LoVo (cell line): ENCODE measurements at regions not wholly inside any gene's neighbourhood (a gene's known extent, or its start where the extent isn't known, plus 50 kb on each side); places are given as distances from the start of the nearest gene placed in this dataset.

Source experiments
- DNase-seq: peaks from one replicate; pipeline ENCODE4 v3.0.0-alpha.2; 2016; ENCODE audit warnings: low spot score

DNA sequence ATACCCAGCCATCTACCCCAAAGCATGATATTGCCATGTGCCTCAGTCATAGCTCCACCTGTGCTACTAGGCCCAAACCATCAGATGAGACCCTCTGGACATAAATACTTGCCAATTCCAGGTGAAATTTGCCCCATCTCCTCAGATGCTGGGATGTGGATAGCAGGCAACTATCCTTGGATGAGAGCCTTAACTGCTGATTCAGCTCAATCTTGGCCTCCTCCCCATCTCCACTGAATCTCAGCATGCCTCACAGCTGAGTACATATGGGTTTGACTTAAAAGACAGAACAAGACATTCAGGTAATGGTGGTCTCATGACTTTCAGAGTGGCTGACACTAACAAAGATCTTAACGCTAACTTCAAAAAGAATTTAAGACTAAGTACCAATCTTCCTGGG is 50.8 kb upstream of the KLHL13 start:
- no peak for DNase-seq

DNA sequence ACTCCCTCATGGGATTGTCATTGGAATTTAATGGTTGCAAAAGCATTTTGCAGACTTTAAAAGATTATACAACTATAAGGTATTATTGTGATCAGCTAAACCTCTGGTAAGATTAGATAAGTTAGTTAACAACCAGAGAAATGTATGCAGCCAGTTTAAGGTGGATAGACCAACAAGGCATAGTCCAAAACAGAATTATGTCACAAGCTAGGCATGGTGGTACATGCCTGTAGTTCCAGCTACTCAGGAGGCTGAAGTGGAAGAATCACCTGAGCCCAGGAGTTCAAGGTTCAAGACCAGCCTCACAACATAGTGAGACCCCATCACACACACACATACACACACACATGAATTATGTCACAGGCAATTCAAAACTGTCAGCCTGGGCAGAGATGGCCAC is 54.7 kb upstream of the KLHL13 start:
- no peak for DNase-seq

DNA sequence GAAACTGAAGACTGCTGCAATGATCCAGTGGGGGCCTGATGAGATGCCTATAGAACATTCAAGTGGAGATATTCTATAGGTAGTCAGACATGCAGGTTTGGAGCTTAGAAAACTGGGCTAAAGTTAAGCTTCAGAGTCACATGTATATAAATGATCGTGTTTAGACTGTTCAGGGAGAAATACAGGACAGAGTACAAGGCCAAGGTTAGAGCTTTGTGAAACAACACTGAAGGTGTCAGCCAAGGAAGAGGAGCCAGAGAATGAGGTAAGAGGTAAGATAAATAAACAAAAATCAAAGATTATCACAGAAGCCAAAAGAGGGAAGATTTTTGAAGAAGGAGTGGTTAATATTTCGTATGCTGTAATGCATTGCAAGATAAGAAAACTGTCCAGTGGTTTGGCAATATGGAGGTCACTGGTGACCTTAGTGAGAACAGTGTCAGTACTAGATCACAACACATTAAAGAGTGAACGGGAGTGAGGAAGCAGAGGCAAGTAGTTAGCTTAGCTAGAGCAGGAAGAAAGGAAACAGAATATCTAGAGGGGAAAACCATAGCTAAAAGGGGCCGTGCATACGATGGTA is 58.0 kb upstream of the KLHL13 start:
- DNase-seq, result no peak

DNA sequence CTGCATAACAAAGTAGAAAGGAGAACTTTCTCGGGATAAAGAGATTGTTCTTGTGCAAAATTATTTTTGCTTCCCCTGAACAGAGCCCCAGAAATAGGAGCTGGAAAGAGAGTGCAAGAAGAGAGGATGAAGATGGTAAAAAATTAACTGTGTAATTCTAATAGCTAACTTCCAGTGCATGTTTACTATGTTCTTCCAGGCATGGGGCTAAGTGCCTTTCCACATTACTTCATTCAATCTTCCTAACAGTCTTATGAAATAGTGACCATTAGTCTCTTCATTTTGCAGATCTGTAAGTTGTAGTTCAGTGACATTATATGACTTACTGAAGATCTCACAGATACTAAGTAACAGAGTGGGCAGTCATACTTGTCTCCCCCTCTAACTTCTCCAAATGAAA is 61.1 kb upstream of the KLHL13 start:
- DNase-seq, result no peak

DNA sequence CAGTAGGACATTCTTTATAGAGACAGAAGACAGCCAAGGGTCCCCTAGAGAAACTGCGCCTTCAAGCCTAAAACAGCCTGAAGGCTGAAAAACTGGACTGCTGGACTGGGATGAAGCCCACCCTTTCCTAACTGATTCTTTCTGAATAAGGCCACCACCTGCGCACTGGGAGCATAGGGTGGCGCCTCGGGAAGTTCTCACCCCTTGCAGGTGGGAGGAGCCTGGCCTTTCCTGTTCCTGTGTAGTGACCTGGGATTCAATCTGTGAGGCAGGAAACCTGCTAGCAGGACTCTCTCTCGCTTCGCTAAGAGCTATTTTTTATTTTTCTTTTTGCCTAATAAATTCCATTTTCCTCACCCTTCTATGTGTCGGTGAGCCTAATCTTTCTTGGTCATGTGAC is 61.8 kb upstream of the KLHL13 start:
- no peak for DNase-seq

DNA sequence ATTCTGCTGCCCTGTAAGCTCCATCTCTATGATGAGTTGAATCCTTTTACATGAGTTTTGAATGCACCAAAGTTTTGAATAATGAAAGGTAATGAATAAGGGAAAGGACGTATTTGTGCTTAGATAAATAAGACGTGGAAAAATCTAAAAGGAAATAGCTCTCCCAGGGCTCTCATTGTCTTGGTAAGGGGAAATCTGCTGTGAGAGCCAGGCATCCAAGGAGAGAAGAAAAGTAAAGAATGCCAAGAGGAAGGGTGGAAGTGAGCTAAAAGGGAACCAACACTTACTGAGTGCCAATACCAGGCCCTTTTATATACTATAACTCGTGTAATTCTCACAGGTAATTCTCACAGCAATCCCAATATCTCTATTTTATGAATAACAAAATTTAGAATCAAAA is 62.6 kb upstream of the KLHL13 start:
- DNase-seq, result no peak

DNA sequence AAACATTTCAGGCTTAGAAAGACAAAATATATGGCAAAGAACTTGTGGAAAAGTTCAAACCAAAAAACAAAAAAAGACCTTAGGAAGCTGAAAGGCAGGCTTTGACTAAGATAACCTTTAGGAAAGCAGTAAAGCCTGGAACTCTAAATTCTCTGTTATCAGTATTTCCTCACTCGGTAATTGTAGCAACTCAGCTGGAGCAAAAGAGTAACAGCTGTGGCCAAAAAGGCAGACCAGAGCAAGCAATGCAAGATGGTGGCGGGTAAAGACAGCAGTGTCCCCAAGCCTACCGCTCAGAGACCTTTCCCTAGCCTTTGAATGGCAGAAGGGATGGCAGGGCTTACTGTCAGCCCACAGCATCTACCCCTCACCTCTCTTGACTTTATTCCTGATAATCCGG is 63.1 kb upstream of the KLHL13 start:
- DNase-seq, result no peak

DNA sequence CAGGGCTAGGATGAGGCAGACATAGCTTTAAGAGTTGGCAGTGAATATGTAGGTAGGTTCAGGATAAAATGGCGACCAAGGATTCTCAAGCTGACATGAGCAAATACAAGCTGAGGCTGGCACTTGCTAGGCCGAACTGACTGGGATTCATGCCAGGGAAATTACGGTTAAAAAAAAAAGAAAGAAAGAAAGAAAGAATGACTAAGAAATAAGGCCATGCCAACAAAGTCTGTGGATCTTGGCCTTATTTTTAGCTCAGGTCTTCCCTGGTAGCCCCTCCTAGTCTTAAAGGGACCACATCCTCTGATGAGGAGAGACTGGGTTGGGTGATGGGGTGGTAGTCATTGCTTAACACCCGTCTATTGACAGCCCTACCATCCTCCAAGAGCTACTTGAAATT is 64.4 kb upstream of the KLHL13 start:
- DNase-seq, result no peak

DNA sequence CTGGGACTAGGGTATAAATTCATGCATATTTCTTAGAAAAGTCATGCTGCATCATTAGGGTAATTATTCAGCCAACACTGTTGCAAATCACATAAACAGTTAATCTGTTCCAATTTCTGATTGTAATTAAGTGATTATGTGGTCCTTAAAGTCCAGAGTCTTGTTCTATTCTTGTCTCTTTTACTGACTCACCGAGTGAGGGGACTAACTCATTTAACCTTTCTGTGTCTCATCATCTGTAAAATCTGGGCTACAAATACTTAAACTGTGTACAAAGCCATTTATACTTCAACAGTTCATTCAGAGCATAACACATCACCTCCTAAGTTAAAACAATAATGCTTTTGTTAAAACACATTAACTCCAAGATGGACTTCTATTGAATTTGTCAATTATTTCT is 65.4 kb upstream of the KLHL13 start:
- no peak for DNase-seq

DNA sequence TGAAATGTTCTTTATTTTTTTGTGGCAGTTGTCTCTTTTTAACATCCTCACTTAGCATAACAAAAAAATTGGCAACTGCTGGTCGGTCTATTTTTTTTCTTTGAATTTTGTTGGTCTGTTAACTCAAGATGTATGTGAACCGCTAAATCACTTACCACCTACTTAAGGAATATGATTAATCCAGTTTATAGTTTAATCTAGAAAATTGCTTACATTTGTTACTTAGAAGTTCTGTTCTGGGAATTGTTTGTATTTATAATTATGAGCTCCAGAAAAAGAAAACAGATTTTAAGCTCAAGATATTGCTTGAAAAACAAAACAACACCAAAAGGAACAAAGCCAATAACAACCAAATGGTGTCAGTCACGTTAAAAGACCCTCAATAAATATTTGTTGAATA is 66.1 kb upstream of the KLHL13 start:
- no peak for DNase-seq

DNA sequence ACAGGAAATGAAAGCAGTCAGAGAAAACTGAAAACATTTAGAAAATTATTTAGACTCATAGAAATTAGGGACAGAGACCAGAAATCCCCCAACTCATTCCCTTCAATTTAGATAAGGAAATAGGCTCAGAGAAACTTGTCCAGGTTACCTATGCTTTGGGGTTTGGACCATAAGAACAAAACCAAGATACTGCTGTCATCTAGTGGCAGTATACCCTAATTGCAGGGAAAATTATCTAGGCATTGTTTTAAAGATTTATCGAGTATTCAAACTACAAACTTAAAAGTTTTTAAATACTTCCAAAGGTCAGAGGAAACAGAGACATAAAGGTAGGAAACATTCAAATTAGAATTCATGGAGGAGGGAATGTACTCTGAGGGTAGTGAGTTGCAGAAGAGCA is 67.0 kb upstream of the KLHL13 start:
- DNase-seq, result no peak

DNA sequence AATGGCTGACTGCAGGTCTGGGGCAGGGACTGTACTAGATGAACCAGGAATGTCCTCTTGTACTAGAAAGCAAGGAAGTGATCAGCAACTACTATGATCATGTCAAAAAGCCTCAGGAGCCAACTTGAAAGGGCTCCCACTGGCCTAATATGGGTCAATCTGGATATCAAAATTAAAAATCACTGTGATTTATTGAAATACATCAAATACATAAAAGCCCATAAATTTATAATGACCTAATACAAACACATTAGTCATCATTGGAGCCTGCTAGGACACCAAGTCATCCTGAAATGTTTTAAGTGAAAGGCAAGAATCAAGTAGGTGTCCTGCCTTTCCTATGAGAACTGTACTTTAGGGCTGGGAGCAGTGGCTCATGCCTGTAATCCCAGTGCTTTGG is 70.5 kb upstream of the KLHL13 start:
- no peak for DNase-seq

DNA sequence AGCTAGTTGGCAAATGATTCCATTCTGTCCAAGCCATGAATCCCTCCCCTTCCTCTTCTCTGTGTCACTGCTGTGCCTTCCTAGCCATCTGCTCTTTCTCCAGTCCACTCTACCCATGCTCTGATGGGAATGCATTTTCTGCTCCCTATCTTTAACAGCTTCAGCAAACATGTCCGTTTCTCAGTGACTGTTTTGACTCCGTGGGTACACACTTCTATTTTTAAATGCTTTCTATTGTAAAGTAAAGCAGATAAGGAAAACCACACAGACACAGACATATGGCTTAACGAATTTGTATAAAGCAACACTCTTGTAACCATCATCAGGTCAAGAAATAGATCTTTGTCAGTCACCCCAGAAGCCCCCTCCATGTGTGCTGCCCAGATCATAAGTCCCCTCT is 72.4 kb upstream of the KLHL13 start:
- DNase-seq, result no peak

DNA sequence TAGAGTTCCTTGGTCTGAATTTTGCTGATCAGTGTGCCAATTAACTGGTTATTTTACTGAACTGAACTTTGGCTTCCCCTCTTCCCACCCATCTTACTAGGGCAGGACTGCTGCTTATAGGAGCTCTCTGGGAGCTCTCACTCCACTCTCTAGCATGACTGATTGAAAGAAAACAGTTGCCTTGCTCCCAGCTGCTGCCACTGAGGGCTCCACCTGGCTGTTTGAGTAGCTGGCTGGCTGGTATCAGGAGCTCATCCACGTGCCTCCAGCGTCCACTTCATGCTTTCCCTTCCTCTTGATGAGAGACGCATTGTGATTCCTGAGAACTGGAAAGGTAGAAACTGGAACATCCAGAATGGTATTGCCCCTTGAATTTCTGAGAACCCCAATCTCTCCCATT is 73.0 kb upstream of the KLHL13 start:
- DNase-seq, result no peak

DNA sequence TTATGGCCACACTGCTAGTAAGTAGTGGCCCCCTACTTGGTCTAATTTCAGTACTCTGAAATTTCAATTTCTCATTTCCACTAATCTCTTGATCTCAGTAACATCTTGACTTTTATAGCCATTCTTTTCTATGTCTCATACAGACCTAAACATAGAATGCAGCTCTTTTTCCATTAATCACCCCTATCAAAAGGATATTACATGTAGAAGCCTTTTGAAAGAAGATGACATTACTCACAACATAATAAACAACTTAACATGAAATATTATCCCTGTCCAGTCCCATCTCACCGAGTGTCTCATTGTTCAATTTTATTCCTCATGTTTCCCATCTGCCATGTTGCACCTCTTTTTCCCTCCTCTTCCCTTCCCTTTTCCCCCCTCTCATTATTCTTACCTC is 81.1 kb upstream of the KLHL13 start:
- no peak for DNase-seq

DNA sequence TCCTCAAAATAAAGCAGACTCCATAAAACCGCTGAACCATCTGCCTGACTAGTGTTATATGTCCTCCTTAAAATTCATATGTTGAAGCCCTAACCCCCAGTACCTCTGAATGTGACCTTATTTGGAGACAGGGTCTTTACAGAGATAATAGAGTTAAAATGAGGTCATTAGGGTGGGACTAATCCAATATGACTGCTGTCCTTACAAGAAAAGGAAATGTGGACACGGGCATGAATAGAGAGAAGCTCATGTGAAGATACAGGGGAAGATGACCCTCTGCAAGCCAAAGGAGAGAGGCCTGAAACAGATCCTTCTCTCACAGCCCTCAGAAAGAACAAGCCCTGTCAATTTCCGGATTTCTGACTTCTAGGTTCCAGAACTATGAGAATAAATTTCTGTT is 82.0 kb upstream of the KLHL13 start:
- DNase-seq, result no peak

DNA sequence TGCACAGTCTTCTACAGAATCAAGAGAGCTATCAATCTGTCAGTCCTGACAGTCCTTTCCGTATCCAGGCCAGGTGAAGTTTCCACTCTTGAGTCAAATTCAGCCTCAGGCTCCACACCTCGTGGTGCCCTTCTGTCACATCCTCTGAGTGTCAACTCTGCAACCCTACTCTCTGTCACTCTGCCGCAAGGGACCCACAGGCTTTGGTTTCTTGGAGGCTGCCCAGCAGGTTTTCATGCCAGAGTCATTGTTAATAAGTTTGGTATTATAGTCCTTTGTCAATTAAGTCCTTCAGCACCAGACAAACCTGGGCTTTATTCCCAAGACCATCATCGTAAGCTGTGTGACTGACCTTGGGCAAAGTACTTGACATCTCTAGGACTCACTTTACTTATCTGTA is 83.4 kb upstream of the KLHL13 start:
- DNase-seq, result no peak

DNA sequence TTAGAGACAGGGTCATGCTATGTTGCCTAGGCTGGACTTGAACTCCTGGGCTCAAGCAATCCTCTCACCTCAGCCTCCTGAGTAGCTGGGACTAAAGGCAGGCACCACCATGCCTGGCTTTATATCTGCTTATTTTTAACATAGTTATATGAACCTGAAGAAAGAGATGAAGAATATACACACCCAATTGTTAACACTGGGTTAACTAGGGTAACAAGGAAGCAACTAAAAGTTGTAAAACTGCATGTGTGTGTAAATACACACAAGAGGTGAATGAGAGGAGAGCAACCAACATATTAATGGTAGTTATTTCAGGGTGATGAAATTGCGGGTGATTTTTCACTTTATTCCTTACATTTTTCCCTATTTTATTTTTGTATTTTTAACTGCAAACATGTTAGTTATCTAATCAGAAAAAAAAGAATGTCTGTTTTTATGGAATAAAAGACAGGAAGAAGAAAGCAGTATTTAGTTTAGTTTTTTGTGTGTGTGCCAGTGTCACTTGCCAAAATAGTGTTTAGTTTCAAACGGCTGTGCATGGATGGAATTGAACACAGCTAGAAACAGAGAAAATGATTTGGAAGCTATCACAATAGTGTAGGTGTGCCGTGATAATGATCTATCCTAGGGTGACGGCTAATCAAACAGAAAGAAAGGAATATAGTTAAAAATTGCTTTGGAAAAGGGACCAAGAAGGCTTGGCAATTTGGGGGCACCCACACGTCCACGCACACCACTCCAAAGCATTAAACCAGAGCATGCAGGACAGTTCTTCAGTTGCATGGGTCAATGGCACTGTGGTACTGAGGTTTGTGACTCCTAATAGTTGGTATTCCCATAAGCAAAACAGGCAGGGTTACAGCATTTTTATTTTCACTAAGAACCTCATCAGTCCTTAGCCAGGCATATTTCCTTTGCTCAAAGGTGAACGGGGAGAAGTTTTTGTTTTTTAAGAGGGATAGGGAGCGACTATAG is 89.1 kb upstream of the KLHL13 start:
- DNase-seq, result no peak

DNA sequence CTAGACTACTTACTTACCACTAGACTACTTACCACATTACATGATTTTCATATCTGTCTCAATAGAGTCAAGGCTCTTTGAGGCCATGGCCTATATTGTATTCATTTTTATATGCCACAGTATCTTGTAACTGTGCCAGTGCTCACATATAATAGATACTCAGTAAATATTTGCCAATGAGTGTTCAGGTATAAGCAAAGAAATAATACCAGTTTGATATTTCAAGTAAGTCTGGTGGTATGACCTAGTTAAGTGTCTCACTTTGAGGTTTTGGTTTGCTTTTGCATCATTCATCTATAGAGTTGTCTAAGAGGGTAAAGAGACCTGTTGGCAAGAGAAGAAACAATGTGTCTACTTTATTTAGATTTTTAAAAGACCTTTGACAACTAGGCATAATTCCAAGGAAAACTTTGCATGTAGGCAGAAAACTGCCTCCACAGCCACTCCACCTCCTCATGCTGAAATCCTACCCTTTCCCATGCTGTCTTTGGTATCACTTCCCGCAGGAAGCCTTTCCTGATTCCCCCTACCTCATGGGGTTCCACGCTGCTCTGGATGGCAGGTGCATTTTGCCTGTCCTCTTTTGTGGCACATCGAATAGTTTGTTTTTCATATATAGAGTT is 91.3 kb upstream of the KLHL13 start:
- no peak for DNase-seq

DNA sequence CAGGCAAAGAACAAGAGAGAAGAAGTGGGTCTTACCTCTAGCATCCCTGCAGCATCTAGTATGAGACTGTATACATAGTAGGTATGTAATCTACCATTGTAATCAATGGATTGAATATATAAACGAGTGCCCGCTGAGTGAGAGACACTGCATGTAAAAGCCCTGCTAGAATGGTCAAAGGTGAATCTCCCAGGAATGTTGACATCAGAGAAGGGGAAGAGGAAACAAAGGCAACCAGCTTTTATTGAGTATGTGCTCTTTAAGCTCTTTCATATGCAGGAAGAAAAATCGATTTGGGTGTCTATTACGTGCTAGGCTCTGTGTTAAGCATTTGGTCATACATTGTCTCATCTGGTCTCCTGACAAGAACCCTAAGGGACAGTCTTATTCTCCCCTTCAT is 91.9 kb upstream of the KLHL13 start:
- DNase-seq, result no peak

DNA sequence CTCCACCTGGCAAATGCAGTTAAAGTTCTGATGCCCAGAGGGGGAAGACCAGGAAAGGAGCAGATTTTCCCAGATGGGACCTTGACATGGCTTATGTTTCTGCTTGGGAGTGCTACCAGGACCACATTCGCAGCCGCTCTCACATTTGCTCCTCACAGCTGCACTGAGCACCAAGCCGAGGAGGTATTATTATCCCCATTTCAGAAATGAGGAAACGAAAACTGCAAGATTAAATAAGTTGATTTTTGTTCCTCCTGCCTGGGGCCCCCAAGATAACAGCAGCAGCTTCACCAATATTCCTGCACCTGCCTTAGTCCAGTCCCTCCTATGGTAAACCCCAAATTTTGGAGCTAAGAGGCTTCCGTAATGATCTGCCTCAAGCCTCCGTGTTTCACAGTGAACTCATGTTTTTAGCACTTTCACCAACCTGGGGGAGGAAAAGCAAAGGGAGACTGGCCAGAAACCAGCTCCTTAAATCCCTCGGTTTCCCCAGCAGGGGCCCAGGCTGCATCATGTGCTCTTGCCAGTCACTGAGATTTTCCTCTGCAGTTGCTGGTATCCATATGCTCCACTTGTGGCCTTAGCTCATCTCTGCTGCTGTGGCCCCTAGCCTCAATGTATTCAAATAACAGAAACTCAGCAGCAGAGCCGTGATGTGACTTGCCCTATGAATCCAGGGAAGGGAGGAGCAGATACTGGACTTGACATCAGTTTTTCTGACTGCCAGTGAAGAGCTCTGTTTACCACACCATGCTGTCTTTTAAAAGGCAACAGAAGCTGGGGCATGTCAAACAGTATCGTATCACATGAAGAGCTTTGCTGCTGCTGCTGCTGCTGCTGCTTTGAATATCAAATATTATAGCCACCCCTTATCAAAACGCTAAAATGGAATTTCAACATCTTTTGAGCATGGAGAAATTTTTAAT is 95.5 kb upstream of the KLHL13 start:
- DNase-seq, result no peak

DNA sequence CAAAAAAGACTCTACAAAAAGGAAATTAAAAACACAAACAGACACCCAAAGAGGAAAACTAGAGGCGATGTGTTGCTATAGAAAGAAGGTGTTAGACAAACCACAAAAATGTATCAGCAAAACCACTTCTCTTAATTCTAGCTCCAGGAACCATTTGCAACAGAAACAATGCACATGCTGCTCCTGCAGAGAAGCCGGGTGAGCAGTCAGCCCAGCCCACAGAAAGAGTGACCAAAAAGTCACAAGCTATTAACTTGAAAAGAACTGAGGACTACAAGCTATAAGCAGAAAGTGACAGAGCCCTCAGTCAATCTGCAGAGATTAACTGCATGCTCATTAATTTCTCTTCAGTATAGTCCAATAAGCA is 96.2 kb upstream of the KLHL13 start:
- DNase-seq, result no peak
